ENCODE measurements at regions not wholly inside any gene's neighbourhood (a gene's known extent, or its start where the extent isn't known, plus 50 kb on each side); places are given as distances from the start of the nearest gene placed in this dataset.

- in situ Hi-C loops (cut with MboI; ENCODE audit: low sequenced_read_pairs, unreplicated experiment), result no loop called here
- no peak for TF ChIP-seq CTCF (IDR thresholded peaks at IDR 0.05; ENCODE audit: borderline replicate concordance, control extremely low read depth, extremely low read depth, insufficient read depth, missing control alignments)
- DNase-seq (ENCODE audit: low spot score), result no peak
These were observed 71.9 kb downstream of the FOXL3 start for GRCh38 chr7:361680-362401.

- TF ChIP-seq CTCF (IDR thresholded peaks at IDR 0.05; ENCODE audit: borderline replicate concordance, control extremely low read depth, extremely low read depth, insufficient read depth, missing control alignments), result no peak
- in situ Hi-C loops (cut with MboI; ENCODE audit: low sequenced_read_pairs, unreplicated experiment), result no loop called here
- no peak for DNase-seq (ENCODE audit: low spot score)
These were observed 72.6 kb downstream of the FOXL3 start for GRCh38 chr7:362402-363096.

GRCh38 chr7:363626-364025, 73.7 kb downstream of the FOXL3 start:
- TF ChIP-seq CTCF (IDR thresholded peaks at IDR 0.05; ENCODE audit: borderline replicate concordance, control extremely low read depth, extremely low read depth, insufficient read depth, missing control alignments), result no peak
- in situ Hi-C loops (cut with MboI; ENCODE audit: low sequenced_read_pairs, unreplicated experiment), result no loop called here
- no peak for DNase-seq (ENCODE audit: low spot score)

GRCh38 chr7:364536-364935, 74.6 kb downstream of the FOXL3 start:
- in situ Hi-C loops (cut with MboI; ENCODE audit: low sequenced_read_pairs, unreplicated experiment), result no loop called here
- no peak for DNase-seq (ENCODE audit: low spot score)
- TF ChIP-seq CTCF (IDR thresholded peaks at IDR 0.05; ENCODE audit: borderline replicate concordance, control extremely low read depth, extremely low read depth, insufficient read depth, missing control alignments), result no peak

- in situ Hi-C loops (cut with MboI; ENCODE audit: low sequenced_read_pairs, unreplicated experiment), result no loop called here
- TF ChIP-seq CTCF (IDR thresholded peaks at IDR 0.05; ENCODE audit: borderline replicate concordance, control extremely low read depth, extremely low read depth, insufficient read depth, missing control alignments), result no peak
- DNase-seq (ENCODE audit: low spot score), result no peak
These were observed 75.6 kb downstream of the FOXL3 start for GRCh38 chr7:365593-365992.

- DNase-seq (ENCODE audit: low spot score), result no peak
- in situ Hi-C loops (cut with MboI; ENCODE audit: low sequenced_read_pairs, unreplicated experiment), result no loop called here
- TF ChIP-seq CTCF (IDR thresholded peaks at IDR 0.05; ENCODE audit: borderline replicate concordance, control extremely low read depth, extremely low read depth, insufficient read depth, missing control alignments), result no peak
These were observed 76.3 kb downstream of the FOXL3 start for GRCh38 chr7:366161-366803.

Measured in GM13976 (cell line).